ENCODE measurements at regions not wholly inside any gene's neighbourhood (a gene's known extent, or its start where the extent isn't known, plus 50 kb on each side); places are given as distances from the start of the nearest gene placed in this dataset.

DNA sequence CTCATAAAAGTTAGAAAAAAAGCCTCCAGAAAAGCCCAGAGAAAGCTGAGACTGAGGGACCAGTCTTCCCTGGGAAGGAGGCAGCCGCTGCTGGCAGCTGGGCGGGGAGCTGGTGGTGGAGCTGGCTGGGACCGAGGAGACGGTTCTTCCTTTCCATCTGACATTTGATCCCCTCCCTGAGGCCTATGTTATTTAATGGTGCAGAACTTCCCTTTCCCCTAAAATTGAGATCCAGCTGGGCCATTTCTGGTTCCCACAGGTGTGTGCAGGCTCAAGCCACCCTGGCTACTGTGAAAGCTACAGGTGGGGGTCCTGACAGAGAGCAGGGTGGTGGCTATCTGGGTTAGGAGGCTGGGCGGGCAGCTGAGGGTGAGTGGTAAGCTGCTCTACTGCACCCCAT is 81.5 kb upstream of the FZD7 start:
- ChIA-PET CTCF (interaction anchor here (0.5 kb wide), 1 partner anchor 103 kb away, joined by 4 read pairs; no protein-coding TSS in a partner anchor), POLR2A (no interaction called here)
- no peak for DNase-seq (ENCODE audit: low read depth)
- Histone ChIP-seq H3K4me3 (ENCODE audit: low read depth, low read length) (no peak overlapping the region), H3K36me3 (ENCODE audit: control insufficient read depth, insufficient read depth, low read length) (no peaks in the 10 kb centered on the region; the same call in 1 of the 2 replicates), H3K27me3 (ENCODE audit: control insufficient read depth, insufficient read depth, low read length) (no peaks in the 10 kb centered on the region; the same call in 1 of the 2 replicates)
- TF ChIP-seq, protein P1, sequence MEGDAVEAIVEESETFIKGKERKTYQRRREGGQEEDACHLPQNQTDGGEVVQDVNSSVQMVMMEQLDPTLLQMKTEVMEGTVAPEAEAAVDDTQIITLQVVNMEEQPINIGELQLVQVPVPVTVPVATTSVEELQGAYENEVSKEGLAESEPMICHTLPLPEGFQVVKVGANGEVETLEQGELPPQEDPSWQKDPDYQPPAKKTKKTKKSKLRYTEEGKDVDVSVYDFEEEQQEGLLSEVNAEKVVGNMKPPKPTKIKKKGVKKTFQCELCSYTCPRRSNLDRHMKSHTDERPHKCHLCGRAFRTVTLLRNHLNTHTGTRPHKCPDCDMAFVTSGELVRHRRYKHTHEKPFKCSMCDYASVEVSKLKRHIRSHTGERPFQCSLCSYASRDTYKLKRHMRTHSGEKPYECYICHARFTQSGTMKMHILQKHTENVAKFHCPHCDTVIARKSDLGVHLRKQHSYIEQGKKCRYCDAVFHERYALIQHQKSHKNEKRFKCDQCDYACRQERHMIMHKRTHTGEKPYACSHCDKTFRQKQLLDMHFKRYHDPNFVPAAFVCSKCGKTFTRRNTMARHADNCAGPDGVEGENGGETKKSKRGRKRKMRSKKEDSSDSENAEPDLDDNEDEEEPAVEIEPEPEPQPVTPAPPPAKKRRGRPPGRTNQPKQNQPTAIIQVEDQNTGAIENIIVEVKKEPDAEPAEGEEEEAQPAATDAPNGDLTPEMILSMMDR (IDR thresholded peaks at IDR 0.05; ENCODE audit: insufficient read depth, low read depth, low read length): no peak

DNA sequence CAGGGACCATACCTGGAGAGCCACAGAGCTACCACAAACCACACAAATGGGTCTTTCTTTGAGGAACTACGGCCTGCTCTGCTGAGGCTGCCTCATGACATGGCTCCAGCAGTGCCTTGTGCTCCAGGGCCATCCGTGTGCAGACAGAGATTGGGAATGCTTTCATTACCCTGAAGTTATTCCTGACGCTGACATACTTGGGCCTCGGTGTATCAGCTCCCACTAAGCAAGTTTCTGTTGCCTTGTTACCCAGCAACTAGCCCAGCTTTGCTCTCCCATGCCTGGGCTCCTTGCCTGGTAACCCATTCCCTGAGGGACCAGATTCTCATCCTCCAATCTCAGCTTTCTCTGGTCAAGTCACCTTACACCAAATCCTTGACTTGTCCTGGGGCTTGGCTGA is 80.3 kb upstream of the FZD7 start:
- POLR2A ChIA-PET: no interaction called here
- H3K27me3 ChIP-seq (ENCODE audit: control insufficient read depth, insufficient read depth, low read length): no peaks in the 10 kb centered on the region; the same call in 1 of the 2 replicates
- no peaks in the 10 kb centered on the region; the same call in 1 of the 2 replicates for H3K36me3 ChIP-seq (ENCODE audit: control insufficient read depth, insufficient read depth, low read length)
- H3K4me3 ChIP-seq (ENCODE audit: low read depth, low read length): no peak overlapping the region
- TF ChIP-seq, protein P1 (IDR thresholded peaks at IDR 0.05; ENCODE audit: insufficient read depth, low read depth, low read length): no peak
- DNase-seq (ENCODE audit: low read depth): no peak
- CTCF ChIA-PET: interaction anchor here (1.1 kb wide), 1 partner anchor 23 kb away, joined by 3 read pairs; no protein-coding TSS in a partner anchor

DNA sequence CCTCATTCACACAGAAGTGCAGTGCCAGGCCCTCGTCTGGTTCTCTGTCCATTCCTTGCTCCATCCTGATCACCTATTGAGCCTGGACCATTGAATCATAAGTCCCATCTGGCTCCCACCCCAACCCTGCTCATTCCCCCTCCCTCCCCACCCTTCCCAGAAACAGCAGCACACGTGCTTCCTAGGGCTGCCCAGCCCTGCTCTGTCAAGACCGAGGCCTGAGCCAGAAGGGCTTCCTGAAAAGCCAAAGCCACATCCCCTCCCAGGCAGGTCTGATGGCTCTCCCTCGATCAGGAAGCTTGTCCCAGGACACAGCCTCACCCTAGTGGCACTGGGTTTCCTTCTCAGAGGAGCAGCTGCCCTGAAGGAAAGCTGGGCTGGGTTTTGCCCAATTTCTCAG is 79.8 kb upstream of the FZD7 start:
- Histone ChIP-seq H3K36me3 (ENCODE audit: control insufficient read depth, insufficient read depth, low read length) (no peaks in the 10 kb centered on the region; the same call in 1 of the 2 replicates), H3K27me3 (ENCODE audit: control insufficient read depth, insufficient read depth, low read length) (no peaks in the 10 kb centered on the region; the same call in 1 of the 2 replicates), H3K4me3 (ENCODE audit: low read depth, low read length) (no peak overlapping the region)
- no peak for DNase-seq (ENCODE audit: low read depth)
- POLR2A ChIA-PET: no interaction called here
- TF ChIP-seq, protein P1 (IDR thresholded peaks at IDR 0.05; ENCODE audit: insufficient read depth, low read depth, low read length): no peak
- CTCF ChIA-PET: interaction anchor here (1.1 kb wide), 1 partner anchor 23 kb away, joined by 3 read pairs; no protein-coding TSS in a partner anchor

DNA sequence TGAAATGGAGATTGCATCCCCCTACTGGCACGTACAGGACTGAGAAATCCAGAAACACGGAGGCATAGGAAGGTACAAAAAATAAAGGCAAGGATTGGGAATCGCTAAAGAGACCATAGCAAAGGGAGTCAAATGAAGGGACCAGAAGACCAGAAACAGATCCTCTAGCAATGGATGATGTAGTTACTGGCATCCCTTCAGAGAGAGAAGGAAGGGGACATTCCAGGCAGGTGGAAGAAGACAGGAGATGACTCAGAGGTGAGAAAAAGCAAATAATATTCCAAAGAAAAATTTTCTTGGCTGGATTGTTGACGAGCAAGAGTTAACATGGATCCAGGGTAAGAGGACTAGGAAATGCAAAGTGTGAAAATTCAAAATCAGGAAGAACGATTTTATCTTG is 78.4 kb upstream of the FZD7 start:
- no peaks in the 10 kb centered on the region; the same call in 1 of the 2 replicates for H3K36me3 ChIP-seq (ENCODE audit: control insufficient read depth, insufficient read depth, low read length)
- TF ChIP-seq, protein P1 (IDR thresholded peaks at IDR 0.05; ENCODE audit: insufficient read depth, low read depth, low read length): no peak
- DNase-seq (ENCODE audit: low read depth): no peak
- POLR2A ChIA-PET: no interaction called here
- CTCF ChIA-PET: no interaction called here
- H3K4me3 ChIP-seq (ENCODE audit: low read depth, low read length): no peak overlapping the region
- H3K27me3 ChIP-seq (ENCODE audit: control insufficient read depth, insufficient read depth, low read length): no peaks in the 10 kb centered on the region

DNA sequence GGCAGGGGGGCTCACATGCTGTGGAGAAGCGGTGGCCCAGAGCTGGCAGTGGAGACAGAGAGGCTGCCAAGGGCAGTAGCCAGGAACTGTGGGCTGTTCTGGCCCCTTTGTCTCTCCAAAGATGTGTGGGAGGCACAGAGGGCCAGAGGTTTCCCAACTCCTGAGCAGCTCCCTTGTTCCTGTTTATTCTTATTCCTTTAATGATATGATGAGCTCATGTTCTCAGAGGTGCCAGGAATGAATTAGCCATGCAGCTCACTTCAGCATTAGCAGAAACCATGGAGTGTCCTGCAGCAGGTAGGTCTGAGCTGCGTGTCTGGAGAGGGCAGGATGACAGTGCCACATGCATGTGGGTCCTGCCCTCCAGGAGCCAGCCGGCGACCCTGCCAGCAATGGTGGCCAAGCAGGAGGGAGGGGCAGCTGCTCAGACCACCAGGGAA is 77.9 kb upstream of the FZD7 start:
- no peak overlapping the region for H3K4me3 ChIP-seq (ENCODE audit: low read depth, low read length)
- TF ChIP-seq, protein P1 (IDR thresholded peaks at IDR 0.05; ENCODE audit: insufficient read depth, low read depth, low read length): no peak
- ChIA-PET CTCF (no interaction called here), POLR2A (interaction anchor here (0.5 kb wide), 1 partner anchor 43 kb away, joined by 8 read pairs; no protein-coding TSS in a partner anchor)
- no peaks in the 10 kb centered on the region for H3K27me3 ChIP-seq (ENCODE audit: control insufficient read depth, insufficient read depth, low read length)
- no peaks in the 10 kb centered on the region; the same call in 1 of the 2 replicates for H3K36me3 ChIP-seq (ENCODE audit: control insufficient read depth, insufficient read depth, low read length)
- DNase-seq (ENCODE audit: low read depth): no peak
